Fibroblast of lung (primary cell): ENCODE measurements at regions not wholly inside any gene's neighbourhood (a gene's known extent, or its start where the extent isn't known, plus 50 kb on each side); places are given as distances from the start of the nearest gene placed in this dataset.

ENCODE experiments used
- EZH2 ChIP-seq: IDR thresholded peaks from 2 replicates; pipeline ENCODE4 v1.5.1; 2012; ENCODE audit warnings: low read length, control low read depth, mild to moderate bottlenecking; ENCODE audit errors: missing control alignments
- TF ChIP-seq, protein P1 (sequence below), 2 donors: IDR thresholded peaks in 1 of 2; conservative IDR thresholded peaks in 1 of 2; 1 replicate in 1 of 2; 2 replicates in 1 of 2; pipeline ENCODE4 v1.5.1; 2011 to 2012; ENCODE audit warnings: low read length in 2 of 2, control low read depth in 1 of 2, inconsistent platforms in 1 of 2, low read depth in 1 of 2, mild to moderate bottlenecking in 1 of 2

- TF ChIP-seq, protein P1, sequence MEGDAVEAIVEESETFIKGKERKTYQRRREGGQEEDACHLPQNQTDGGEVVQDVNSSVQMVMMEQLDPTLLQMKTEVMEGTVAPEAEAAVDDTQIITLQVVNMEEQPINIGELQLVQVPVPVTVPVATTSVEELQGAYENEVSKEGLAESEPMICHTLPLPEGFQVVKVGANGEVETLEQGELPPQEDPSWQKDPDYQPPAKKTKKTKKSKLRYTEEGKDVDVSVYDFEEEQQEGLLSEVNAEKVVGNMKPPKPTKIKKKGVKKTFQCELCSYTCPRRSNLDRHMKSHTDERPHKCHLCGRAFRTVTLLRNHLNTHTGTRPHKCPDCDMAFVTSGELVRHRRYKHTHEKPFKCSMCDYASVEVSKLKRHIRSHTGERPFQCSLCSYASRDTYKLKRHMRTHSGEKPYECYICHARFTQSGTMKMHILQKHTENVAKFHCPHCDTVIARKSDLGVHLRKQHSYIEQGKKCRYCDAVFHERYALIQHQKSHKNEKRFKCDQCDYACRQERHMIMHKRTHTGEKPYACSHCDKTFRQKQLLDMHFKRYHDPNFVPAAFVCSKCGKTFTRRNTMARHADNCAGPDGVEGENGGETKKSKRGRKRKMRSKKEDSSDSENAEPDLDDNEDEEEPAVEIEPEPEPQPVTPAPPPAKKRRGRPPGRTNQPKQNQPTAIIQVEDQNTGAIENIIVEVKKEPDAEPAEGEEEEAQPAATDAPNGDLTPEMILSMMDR (conservative IDR thresholded peaks at IDR 0.05 in 1 of 2, IDR thresholded peaks at IDR 0.05 in 1 of 2; ENCODE audit: low read depth in 1 of 2, low read length in 2 of 2): no peak
- TF ChIP-seq EZH2: no peak
Observed at GRCh38 chr5:4855036-4855435, 285.1 kb upstream of the ADAMTS16 start.
